AG08395 (cell line): ENCODE measurements at regions not wholly inside any gene's neighbourhood (a gene's known extent, or its start where the extent isn't known, plus 50 kb on each side); places are given as distances from the start of the nearest gene placed in this dataset.
"Not testable (repeated sequence)": the region's sequence is repeated elsewhere in the genome, so short reads cannot be mapped to it uniquely, and the experiment has no call there.

Source experiments
- DNase-seq: peaks from one replicate; pipeline ENCODE4 v3.0.0; 2012; ENCODE audit warnings: mixed read lengths, low spot score

DNA sequence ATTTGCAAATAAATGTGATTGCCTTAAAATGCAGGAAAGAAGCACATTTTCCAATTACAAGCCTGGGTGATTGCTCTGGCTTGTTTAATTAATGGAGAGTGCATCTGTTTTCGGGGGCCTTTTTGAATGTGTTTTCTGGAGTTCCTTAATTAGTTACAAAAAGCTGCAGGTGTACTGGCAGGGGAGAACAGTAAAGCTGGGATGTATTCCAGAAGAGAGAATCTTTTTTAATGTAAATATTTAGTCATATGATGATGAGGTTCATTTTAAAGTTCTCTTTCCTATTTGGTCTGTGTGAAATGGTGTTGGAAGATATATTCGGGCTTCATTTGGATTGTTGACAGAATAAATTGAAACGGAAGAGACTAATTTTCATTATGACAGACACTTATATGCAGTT, 70.9 kb upstream of the N4BP1 start:
- DNase-seq: no peak

DNA sequence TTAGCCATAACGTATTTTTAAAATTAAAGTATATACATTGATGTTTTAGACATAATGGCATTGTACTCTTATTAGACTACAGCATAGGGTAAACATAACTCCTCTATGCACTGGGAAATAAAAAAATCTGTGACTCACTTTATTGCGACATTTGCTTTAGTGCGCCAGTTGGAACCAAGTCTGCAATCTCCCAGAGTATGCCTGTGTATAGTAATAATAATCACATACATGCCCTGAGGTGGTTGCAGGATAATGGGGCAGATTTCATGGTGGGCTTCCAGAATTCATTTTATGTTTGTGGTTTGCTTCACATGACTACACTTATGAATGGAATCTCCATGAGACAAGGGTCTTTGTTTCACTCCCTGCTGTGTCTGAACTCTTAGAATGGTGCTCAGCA, 66.9 kb upstream of the N4BP1 start:
- no peak for DNase-seq

DNA sequence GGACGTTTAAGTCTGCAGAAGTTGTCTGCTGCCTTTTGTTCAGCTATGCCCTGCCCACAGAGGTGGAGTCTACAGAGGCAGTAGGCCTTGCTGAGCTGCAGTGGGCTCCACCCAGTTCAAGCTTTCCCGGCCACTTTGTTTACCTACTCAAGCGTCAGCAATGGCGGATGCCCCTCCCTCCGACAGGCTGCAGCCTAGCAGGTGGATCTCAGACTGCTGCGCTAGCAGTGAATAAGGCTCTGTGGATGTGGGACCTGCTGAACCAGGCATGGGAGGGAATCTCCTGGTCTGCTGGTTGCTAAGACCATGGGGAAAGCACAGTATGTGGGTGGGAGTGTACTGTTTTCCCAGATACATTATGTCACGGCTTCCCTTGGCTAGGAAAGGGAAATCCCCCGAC, 58.2 kb upstream of the N4BP1 start:
- DNase-seq: not testable (repeated sequence)

DNA sequence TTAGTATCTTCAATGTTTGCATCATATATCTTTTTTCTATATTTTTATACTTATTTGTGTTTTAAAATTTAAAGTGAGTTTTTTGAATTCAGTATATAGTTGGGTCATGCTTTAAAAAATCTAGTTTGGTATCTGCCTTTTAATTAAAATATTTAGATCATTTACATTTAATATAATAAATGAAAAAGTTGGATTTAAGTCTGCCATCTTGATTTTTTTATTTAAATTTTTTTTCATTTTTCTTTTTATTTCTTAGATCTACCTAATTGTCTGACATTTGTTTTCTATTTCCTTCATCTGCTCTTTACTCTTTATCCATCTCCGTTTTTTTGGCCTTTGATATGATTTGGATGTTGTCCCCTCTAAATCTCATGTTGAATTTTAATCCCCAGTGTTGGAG, 50.0 kb upstream of the N4BP1 start:
- DNase-seq: no peak
